Neural crest cell (in vitro differentiated cells): ENCODE measurements at regions not wholly inside any gene's neighbourhood (a gene's known extent, or its start where the extent isn't known, plus 50 kb on each side); places are given as distances from the start of the nearest gene placed in this dataset.

Experiments used
- DNase-seq: peaks from one replicate; pipeline ENCODE4 v3.0.0; 2021; ENCODE audit warnings: low read depth, mixed read lengths, low spot score
- H3K27ac Mint-ChIP-seq: one replicate; pipeline ENCODE4 v1.8.0; 2021; ENCODE audit warnings: mild to moderate bottlenecking, mixed read lengths; ENCODE audit not compliant: unreplicated experiment
- H3K27me3 Mint-ChIP-seq: 2 replicates; pipeline ENCODE4 v1.8.0; 2021; ENCODE audit warnings: low read depth, mild to moderate bottlenecking, mixed read lengths
- H3K36me3 Mint-ChIP-seq: 2 replicates; pipeline ENCODE4 v1.8.0; 2021; ENCODE audit warnings: low read depth, mild to moderate bottlenecking, mixed read lengths
- H3K4me1 Mint-ChIP-seq: 2 replicates; pipeline ENCODE4 v1.8.0; 2021; ENCODE audit warnings: mixed read lengths
- H3K4me3 Mint-ChIP-seq: one replicate; pipeline ENCODE4 v1.8.0; 2021; ENCODE audit warnings: mild to moderate bottlenecking, mixed read lengths
- H3K9me3 Mint-ChIP-seq: 2 replicates; pipeline ENCODE4 v1.8.0; 2021; ENCODE audit warnings: mixed read lengths
- TF ChIP-seq, protein P1 (sequence below): fragments of 200-600 bp; sonication (generic); conservative IDR thresholded peaks from 2 replicates; pipeline ENCODE4 v1.5.0; 2021; ENCODE audit warnings: antibody characterized with exemption, mild to moderate bottlenecking

DNA sequence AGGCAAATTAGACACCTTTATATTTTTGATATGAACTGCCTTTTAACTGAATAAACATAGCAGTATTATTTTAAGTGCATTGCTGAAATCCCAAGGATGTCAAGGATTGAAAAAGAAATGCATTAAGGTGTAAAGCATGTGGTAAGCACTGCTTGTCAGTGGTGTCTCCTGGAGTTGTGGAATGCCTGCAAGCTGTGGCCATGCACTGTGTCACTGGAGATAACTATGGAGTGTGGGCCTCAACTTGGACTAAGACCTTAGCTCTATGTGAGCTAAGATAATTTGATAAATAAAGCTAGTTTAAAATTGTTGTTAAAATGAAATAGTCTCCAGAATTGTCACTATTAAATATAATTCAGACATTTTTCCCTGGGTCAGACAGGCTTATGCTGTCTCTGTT, 156.6 kb upstream of the OPRM1 start:
- no peak overlapping the region for H3K4me3 Mint-ChIP-seq
- H3K4me1 Mint-ChIP-seq, result no peaks in the 10 kb centered on the region
- no peak for DNase-seq
- H3K9me3 Mint-ChIP-seq, result peaks cover 12% of the 10 kb centered on the region
- TF ChIP-seq, protein P1, sequence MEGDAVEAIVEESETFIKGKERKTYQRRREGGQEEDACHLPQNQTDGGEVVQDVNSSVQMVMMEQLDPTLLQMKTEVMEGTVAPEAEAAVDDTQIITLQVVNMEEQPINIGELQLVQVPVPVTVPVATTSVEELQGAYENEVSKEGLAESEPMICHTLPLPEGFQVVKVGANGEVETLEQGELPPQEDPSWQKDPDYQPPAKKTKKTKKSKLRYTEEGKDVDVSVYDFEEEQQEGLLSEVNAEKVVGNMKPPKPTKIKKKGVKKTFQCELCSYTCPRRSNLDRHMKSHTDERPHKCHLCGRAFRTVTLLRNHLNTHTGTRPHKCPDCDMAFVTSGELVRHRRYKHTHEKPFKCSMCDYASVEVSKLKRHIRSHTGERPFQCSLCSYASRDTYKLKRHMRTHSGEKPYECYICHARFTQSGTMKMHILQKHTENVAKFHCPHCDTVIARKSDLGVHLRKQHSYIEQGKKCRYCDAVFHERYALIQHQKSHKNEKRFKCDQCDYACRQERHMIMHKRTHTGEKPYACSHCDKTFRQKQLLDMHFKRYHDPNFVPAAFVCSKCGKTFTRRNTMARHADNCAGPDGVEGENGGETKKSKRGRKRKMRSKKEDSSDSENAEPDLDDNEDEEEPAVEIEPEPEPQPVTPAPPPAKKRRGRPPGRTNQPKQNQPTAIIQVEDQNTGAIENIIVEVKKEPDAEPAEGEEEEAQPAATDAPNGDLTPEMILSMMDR, result no peak
- no peak overlapping the region for H3K27ac Mint-ChIP-seq
- H3K36me3 Mint-ChIP-seq, result peaks cover 3% of the 10 kb centered on the region
- H3K27me3 Mint-ChIP-seq, result no peaks in the 10 kb centered on the region

DNA sequence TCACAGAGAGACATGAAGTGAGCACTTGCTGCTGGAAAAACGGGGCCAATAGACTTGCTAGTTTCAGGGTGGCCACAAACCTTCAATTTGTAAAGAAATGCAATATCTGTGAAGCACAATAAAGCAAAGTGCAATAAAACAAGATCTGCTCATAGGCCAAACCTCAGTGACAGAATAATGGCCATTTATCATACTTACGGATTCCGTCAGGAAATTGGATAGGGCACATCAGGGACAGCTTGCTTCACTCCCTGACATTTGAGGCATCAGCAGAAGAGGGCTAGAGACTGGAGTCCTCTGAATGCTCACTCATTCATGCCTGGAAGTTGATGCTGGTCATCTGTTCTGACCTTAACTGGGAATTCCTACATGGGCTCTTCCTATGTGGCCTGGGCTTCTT, 165.5 kb upstream of the OPRM1 start:
- no peaks in the 10 kb centered on the region for H3K27me3 Mint-ChIP-seq
- H3K9me3 Mint-ChIP-seq, result peaks cover 11% of the 10 kb centered on the region
- TF ChIP-seq, protein P1, result no peak
- DNase-seq, result no peak
- H3K27ac Mint-ChIP-seq, result no peak overlapping the region
- no peaks in the 10 kb centered on the region for H3K36me3 Mint-ChIP-seq
- no peak overlapping the region for H3K4me3 Mint-ChIP-seq
- no peaks in the 10 kb centered on the region for H3K4me1 Mint-ChIP-seq

DNA sequence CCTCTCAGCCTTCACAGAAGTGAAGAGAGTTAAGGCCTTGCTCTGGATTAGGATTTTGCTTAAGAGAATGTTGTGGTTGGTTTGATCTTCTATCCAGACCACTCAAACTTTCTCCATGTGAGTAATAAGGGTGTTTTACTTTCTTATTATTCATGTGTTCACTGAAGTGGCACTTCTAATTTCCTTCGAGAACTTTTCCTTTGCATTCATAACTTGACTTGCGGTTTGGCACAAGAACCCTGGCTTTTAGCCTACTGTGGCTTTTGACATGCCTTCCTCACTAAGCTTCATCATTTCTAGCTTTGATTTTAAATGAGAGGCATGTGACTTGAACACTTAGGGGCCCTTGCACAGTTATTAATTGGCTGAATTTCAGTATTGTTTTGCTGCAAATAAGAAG, 166.1 kb upstream of the OPRM1 start:
- Mint-ChIP-seq H3K27ac (no peak overlapping the region), H3K4me3 (no peak overlapping the region)

DNA sequence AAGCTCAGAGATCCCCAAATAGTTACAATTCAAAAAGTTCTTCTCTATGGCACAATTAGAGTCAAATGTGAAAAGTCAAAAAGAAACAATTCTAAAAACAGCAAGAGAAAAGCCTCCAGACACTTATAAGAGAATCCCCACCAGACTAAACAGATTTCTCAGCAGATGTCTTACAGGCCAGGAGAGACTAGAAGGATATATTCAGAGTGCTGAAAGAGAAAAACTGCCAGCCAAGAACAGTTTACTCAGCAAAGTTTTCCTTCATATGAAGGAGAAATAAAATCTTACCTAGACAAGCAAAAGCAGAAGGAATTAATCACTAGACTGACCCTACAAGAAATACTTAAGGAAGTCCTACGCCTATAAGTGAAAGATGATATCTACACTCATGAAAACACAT, 176.1 kb upstream of the OPRM1 start:
- H3K4me1 Mint-ChIP-seq, result no peaks in the 10 kb centered on the region
- TF ChIP-seq, protein P1, result no peak
- H3K9me3 Mint-ChIP-seq, result peaks cover 6% of the 10 kb centered on the region
- H3K27me3 Mint-ChIP-seq, result no peaks in the 10 kb centered on the region
- no peak for DNase-seq
- H3K27ac Mint-ChIP-seq, result no peak overlapping the region
- peaks cover 2% of the 10 kb centered on the region for H3K36me3 Mint-ChIP-seq
- H3K4me3 Mint-ChIP-seq, result no peak overlapping the region

More for the DNA sequence above, 166.1 kb upstream of the OPRM1 start:
- H3K9me3 Mint-ChIP-seq, result peaks cover 10% of the 10 kb centered on the region
- no peaks in the 10 kb centered on the region for H3K4me1 Mint-ChIP-seq
- H3K27me3 Mint-ChIP-seq, result no peaks in the 10 kb centered on the region
- H3K36me3 Mint-ChIP-seq, result no peaks in the 10 kb centered on the region
- no peak for DNase-seq
- TF ChIP-seq, protein P1, result no peak

DNA sequence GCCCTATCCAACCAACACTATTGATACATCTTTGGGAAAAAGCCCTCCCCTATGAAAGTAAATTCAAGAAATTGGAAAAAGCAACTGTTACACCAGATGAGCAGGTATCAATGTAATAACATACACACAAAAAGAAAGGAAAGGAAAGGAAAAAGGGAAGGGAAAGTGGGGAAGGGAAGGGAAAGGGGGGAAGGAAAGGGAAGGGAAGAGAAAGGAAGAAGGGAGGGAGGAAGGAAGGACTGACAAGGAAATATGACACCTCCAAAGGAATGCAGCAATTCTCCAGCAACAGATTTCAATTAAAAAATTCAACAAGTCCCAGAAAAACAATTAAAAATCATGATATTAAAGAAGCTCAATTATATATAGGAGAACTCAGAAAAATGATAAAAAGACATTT, 176.9 kb upstream of the OPRM1 start:
- Mint-ChIP-seq H3K36me3 (peaks cover 2% of the 10 kb centered on the region), H3K27me3 (no peaks in the 10 kb centered on the region), H3K4me3 (no peak overlapping the region), H3K27ac (no peak overlapping the region), H3K4me1 (no peaks in the 10 kb centered on the region), H3K9me3 (peaks cover 3% of the 10 kb centered on the region)
- TF ChIP-seq, protein P1, result no peak
- DNase-seq, result no peak

DNA sequence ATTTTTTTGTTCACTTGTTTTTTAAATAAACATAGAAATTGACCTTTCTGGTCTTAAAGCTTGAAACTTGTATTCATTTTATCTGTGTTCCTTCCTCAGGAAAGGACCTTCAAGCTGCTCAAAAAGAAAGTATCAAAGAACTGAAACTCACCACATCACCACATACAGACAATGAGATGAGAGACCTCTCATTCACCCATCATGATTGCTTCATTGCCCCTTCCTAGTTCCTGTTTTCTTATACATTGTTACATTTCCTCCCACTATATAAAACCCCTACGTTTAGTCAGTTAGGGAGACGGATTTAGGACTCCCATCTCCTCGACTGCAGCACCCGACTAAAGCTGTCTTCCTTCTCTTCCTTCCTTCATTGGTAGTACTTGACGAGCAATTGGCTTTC, 180.5 kb upstream of the OPRM1 start:
- Mint-ChIP-seq H3K36me3 (peaks cover 2% of the 10 kb centered on the region), H3K4me3 (no peak overlapping the region), H3K27ac (no peak overlapping the region), H3K27me3 (no peaks in the 10 kb centered on the region), H3K9me3 (peaks cover 3% of the 10 kb centered on the region), H3K4me1 (peaks cover 1% of the 10 kb centered on the region)
- TF ChIP-seq, protein P1, result no peak
- DNase-seq, result no peak
